GM21576 (cell line): ENCODE measurements at regions not wholly inside any gene's neighbourhood (a gene's known extent, or its start where the extent isn't known, plus 50 kb on each side); places are given as distances from the start of the nearest gene placed in this dataset.
"Not testable (repeated sequence)": the region's sequence is repeated elsewhere in the genome, so short reads cannot be mapped to it uniquely, and the experiment has no call there.

Experiments
- ATAC-seq: cut with Tn5 transposase; IDR thresholded peaks from one replicate; pipeline ENCODE4 v1.9.1; 2021; ENCODE audit warnings: mild to moderate bottlenecking, moderate library complexity; ENCODE audit not compliant: unreplicated experiment

GRCh38 chr1:4132352-4133296 is 232.6 kb upstream of the C1orf174 start:
- ATAC-seq = no peak

- ATAC-seq = no peak
These were observed 233.3 kb upstream of the C1orf174 start for GRCh38 chr1:4133297-4133938.

GRCh38 chr1:4133939-4134321 is 233.9 kb upstream of the C1orf174 start:
- no peak for ATAC-seq

- not testable (repeated sequence) for ATAC-seq
These were observed 235.8 kb upstream of the C1orf174 start for GRCh38 chr1:4135853-4136252.

GRCh38 chr1:4137621-4138415 is 237.7 kb upstream of the C1orf174 start:
- ATAC-seq = no peak

GRCh38 chr1:4139646-4140045 is 239.6 kb upstream of the C1orf174 start:
- ATAC-seq = no peak

- no peak for ATAC-seq
These were observed 240.2 kb upstream of the C1orf174 start for GRCh38 chr1:4140241-4140640.

- no peak for ATAC-seq
These were observed 240.7 kb upstream of the C1orf174 start for GRCh38 chr1:4140821-4141220.

GRCh38 chr1:4144349-4144971 is 244.4 kb upstream of the C1orf174 start:
- no peak for ATAC-seq

GRCh38 chr1:4146101-4146500 is 246.0 kb upstream of the C1orf174 start:
- no peak for ATAC-seq

- no peak for ATAC-seq
These were observed 246.5 kb upstream of the C1orf174 start for GRCh38 chr1:4146614-4147013.

- ATAC-seq = no peak
These were observed 247.4 kb upstream of the C1orf174 start for GRCh38 chr1:4147509-4147908.

GRCh38 chr1:4149281-4149680 is 249.2 kb upstream of the C1orf174 start:
- ATAC-seq = no peak

- ATAC-seq = no peak
These were observed 249.8 kb upstream of the C1orf174 start for GRCh38 chr1:4149831-4150230.

- no peak for ATAC-seq
These were observed 250.2 kb upstream of the C1orf174 start for GRCh38 chr1:4150262-4150661.

- no peak for ATAC-seq
These were observed 252.2 kb upstream of the C1orf174 start for GRCh38 chr1:4152266-4152665.

GRCh38 chr1:4153571-4153970 is 253.5 kb upstream of the C1orf174 start:
- ATAC-seq = no peak

- ATAC-seq = no peak
These were observed 256.3 kb upstream of the C1orf174 start for GRCh38 chr1:4156241-4156973.

- no peak for ATAC-seq
These were observed 260.1 kb upstream of the C1orf174 start for GRCh38 chr1:4160181-4160580.

GRCh38 chr1:4161366-4162006 is 261.4 kb upstream of the C1orf174 start:
- no peak for ATAC-seq
